GM12891 (cell line): ENCODE measurements at regions not wholly inside any gene's neighbourhood (a gene's known extent, or its start where the extent isn't known, plus 50 kb on each side); places are given as distances from the start of the nearest gene placed in this dataset.

Source experiments
- PAX5 ChIP-seq: IDR thresholded peaks from 2 replicates; pipeline ENCODE4 v1.6.1; 2011; ENCODE audit warnings: low read length, moderate library complexity, mild to moderate bottlenecking; ENCODE audit not compliant: insufficient read depth, severe bottlenecking
- POLR2A ChIP-seq: IDR thresholded peaks from 2 replicates; pipeline ENCODE4 v1.6.1; 2011; ENCODE audit warnings: low read depth, low read length, control low read depth
- POLR2AphosphoS5 ChIP-seq: IDR thresholded peaks from 2 replicates; pipeline ENCODE4 v1.6.1; 2011; ENCODE audit warnings: low read depth, low read length, control low read depth
- POU2F2 ChIP-seq: IDR thresholded peaks from 2 replicates; pipeline ENCODE4 v1.6.1; 2011; ENCODE audit warnings: low read depth, mild to moderate bottlenecking, control low read depth, low read length, moderate library complexity
- SPI1 ChIP-seq: IDR thresholded peaks from 2 replicates; pipeline ENCODE4 v1.6.1; 2011; ENCODE audit warnings: low read depth, low read length, control low read depth
- TAF1 ChIP-seq: IDR thresholded peaks from 2 replicates; pipeline ENCODE4 v1.6.1; 2011; ENCODE audit warnings: low read depth, low read length, control low read depth

GRCh38 chr5:38706376-38706775 is 139.4 kb upstream of the OSMR start:
- no peak for TF ChIP-seq POLR2A
- no peak for TF ChIP-seq POLR2AphosphoS5
- TF ChIP-seq TAF1: no peak
- no peak for TF ChIP-seq POU2F2
- no peak for TF ChIP-seq SPI1
- no peak for TF ChIP-seq PAX5
